NCI-H345 (cell line): ENCODE measurements at regions not wholly inside any gene's neighbourhood (a gene's known extent, or its start where the extent isn't known, plus 50 kb on each side); places are given as distances from the start of the nearest gene placed in this dataset.

ENCODE experiments used
- DNase-seq: peaks from one replicate; lab custom pipeline; 2025; lab: John Stamatoyannopoulos, UW

DNA sequence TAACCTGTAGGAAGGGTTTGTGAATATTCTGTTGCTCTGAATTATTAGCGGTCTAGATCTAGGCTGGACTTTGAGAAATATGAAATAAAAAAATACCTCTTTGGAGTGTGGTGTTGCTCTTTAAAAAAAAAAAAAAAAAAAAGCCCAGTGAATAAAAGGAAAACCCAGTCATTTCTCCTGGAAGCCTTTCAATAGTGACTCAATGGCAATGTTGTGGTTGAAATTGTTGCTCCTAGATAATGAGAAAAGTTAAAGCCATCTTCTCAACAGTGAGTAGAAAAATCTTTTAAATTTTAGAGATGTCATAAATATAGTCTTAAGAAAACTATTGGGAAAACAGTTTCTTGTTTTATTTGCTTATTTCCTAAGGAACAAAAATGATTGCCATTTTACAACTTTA, 135.3 kb downstream of the RFC3 start:
- DNase-seq, result no peak

DNA sequence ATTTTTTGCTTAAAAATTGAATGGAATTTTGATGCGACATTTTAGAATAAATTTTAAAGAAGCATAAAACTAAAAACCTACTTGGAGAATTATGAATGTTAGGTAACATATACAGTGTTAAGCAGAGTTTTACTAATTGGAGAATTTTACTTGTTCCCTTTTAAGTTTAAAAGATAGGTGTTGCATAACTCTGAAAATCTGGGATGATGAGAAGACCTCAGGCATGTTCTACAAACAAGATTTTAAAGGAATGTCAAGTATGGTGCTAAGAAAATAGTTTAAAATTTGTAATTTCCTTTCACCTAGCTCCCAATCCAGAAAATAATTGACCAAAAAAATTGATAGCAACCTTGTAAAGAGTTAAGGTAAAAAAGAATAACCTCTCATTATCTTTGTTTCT, 135.8 kb downstream of the RFC3 start:
- no peak for DNase-seq

DNA sequence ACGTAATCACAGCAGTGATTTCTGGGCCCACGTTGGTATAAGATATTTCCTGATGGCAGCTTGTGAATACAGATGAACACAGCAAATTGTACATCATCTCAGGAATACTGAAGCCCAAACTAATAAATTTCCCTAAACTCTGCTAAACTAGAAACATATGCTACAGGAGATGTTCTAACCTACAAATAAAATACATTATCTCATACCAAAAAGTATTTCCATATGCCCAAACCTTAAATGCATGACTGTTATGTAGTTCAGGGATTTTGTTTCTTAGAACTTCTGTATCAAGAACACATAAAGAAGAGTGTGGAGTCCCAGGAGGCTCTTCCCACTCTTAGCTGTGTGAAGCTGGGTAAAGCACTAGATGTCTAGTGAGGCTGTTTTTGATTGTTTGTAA, 138.4 kb downstream of the RFC3 start:
- no peak for DNase-seq

DNA sequence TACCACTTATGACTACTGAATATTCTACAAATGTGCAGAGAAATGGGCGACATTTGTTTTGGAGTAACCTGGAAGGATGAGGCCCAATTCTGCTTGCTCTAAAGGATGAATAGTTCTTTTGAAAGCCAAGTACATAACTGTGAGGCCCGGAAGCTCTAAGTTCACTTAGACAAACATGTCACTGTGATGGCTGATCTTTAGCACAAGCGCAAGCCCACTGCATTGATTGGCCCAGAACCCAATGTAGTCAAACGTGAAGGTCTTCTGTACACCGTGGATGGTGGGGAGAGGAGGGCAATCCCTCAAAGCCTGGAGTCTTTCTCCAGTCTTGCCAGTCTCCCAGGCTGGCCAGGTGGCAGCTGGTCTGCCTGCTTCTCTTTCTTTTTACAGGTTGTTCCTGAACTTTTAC, 139.6 kb downstream of the RFC3 start:
- DNase-seq, result no peak

GRCh38 chr13:33958964-33959363, 141.0 kb downstream of the RFC3 start:
- DNase-seq, result no peak

- DNase-seq, result no peak
These were observed 145.2 kb downstream of the RFC3 start for GRCh38 chr13:33963134-33963533.

GRCh38 chr13:33963895-33964294, 145.9 kb downstream of the RFC3 start:
- DNase-seq, result no peak

DNA sequence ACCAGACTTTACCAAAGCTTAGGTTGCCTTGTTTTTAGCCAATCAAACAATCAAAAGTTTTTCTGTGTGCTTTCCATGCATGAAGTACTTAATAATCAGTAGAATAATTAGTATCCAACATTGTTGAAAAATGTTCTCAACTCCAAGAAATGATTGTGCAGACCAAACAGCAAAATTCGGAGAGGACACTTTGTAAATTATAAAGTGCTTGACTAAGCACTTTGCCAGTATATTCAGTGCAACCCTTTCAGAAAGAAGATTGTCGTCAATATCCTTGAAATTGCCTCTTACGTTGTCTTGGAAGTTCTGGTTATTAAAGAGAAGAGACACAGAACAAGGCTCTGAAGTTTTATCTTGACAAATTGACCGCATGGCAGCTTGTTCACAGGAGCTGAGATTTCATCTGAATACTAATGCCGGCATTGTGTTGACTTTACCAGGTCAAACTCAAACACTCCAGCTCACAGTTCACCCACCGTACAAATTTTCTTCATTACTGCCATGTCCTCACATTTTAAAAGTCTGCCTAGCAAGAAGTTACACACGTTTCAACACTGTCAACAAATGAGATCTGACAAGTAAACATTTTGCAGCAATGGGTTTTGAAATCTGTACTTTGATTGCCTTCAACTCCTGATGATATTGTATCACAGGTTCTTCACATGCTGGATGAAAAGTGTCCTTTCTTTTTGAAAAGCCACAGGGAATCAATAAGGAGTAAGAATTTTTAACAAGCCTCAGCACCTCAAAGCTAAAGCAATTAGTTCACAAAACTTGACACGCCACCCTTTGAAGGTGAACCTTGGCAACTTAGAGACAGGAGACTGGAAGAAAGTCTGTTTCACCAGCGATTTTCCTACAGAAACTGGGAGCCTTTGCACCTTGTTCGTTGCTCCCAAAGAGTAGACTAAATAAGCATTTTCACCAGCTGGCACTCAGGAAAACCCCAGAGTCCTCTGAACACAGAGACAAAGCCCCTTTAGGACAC, 150.9 kb downstream of the RFC3 start:
- DNase-seq, result no peak

GRCh38 chr13:33970746-33971561, 153.0 kb downstream of the RFC3 start:
- no peak for DNase-seq

DNA sequence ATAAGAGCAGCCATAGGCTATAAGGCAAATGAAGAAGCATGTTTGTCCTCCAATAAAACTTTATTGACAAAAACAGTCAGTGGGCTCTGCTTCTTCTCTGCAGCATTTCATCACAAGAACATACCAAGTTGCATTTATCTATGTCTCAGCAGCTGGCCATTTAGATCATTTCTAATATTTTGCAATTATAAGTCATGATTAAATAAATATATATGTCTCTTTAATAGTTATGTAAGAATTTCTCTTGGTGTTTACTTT, 153.5 kb downstream of the RFC3 start:
- no peak for DNase-seq

GRCh38 chr13:33973194-33973593, 155.2 kb downstream of the RFC3 start:
- no peak for DNase-seq

GRCh38 chr13:33976965-33977364, 159.0 kb downstream of the RFC3 start:
- no peak for DNase-seq

GRCh38 chr13:33978653-33979052, 160.7 kb downstream of the RFC3 start:
- no peak for DNase-seq

- DNase-seq, result peak; percentile 44
These were observed 175.0 kb downstream of the RFC3 start for GRCh38 chr13:33992881-33993336.

DNA sequence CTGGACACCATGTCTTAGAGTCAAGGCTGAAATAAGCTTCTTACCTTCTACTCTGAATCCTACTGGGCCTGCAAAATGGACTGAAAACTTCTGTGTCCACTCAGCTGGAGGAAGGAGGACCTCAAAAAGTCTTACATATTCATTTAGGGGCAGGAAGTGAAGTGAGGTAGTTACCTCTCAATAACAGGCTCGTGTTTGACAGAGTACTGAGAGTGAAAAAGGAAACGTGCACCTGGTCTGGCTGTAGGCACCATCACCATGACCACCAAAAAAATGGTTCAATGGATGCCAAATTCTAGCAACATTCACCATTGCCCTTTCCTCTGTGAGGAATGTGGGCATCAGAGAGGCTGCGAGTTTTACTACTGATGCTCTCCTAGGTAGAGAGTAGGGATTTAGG, 176.2 kb downstream of the RFC3 start:
- no peak for DNase-seq

GRCh38 chr13:33994826-33995502, 177.0 kb downstream of the RFC3 start:
- no peak for DNase-seq

DNA sequence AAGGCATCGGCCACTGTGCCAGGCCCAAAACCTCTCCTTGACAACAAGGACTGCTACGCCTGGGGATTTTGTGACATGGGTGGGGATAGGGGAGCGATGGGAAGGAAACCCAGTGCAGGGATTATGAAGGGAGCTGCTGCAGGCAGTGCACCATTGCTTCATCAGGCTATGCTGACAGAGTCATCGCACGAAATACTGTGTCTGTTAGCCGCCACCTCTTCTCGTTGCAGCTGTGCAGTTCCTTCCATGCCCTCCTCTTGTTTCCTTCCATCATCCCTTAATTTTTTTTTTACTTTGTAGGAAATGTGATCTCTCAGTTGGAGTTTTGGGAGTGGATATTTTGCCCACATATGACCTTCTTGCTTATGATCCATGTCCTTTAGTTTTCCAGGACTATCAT, 178.7 kb downstream of the RFC3 start:
- no peak for DNase-seq

- DNase-seq, result peak; percentile 34
These were observed 179.6 kb downstream of the RFC3 start for GRCh38 chr13:33997574-33997973.

- peak; percentile 8 for DNase-seq
These were observed 182.1 kb downstream of the RFC3 start for GRCh38 chr13:33999811-34000605.

GRCh38 chr13:34000955-34001354, 183.0 kb downstream of the RFC3 start:
- no peak for DNase-seq

GRCh38 chr13:34001389-34001788, 183.4 kb downstream of the RFC3 start:
- DNase-seq, result no peak

DNA sequence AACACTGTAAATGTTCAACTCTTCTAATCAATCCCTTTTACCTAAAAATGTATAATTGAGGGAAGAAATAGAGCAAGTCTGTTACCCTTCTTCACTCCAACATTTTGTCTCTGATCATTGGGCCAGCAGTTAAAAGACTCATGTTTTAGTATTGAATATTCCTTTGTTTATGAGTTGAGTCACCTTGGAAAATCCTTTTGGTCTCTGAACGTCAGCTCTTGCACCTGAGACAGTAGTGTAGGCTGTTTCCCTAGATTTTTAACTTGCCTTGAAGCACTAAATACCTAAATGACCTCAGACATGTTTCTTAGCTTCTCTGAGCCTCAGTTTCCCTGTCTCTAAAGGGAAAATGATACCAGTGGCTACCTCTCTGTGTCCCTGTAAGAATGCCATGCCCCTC, 184.2 kb downstream of the RFC3 start:
- DNase-seq, result no peak
